ENCODE measurements at regions not wholly inside any gene's neighbourhood (a gene's known extent, or its start where the extent isn't known, plus 50 kb on each side); places are given as distances from the start of the nearest gene placed in this dataset.

GRCh38 chr13:50721672-50721992 lies 121.9 kb downstream of the DLEU7 start:
- Histone ChIP-seq H3K9me3 (no peaks in the 10 kb centered on the region), H3K36me3 (no peaks in the 10 kb centered on the region), H3K4me3 (no peak overlapping the region), H3K27me3 (no peaks in the 10 kb centered on the region), H3K4me1 (ENCODE audit: insufficient read depth) (no peaks in the 10 kb centered on the region), H3K27ac (no peak overlapping the region)
- WGBS, 3 donors = 89 to 97% (median 92%) methylated on average over 1 of the region's 1 CpG
- intact Hi-C loops (cut with DNase I) = no loop called here
- TF ChIP-seq EP300 (IDR thresholded peaks at IDR 0.05) = no peak
- no peak for TF ChIP-seq POLR2A (IDR thresholded peaks at IDR 0.05)
- no peak for TF ChIP-seq CTCF (IDR thresholded peaks at IDR 0.05)
- no peak for DNase-seq

GRCh38 chr13:50722440-50723125 lies 120.9 kb downstream of the DLEU7 start:
- Histone ChIP-seq H3K4me3 (no peak overlapping the region), H3K4me1 (ENCODE audit: insufficient read depth) (no peaks in the 10 kb centered on the region), H3K9me3 (no peaks in the 10 kb centered on the region), H3K27me3 (no peaks in the 10 kb centered on the region), H3K27ac (no peak overlapping the region), H3K36me3 (no peaks in the 10 kb centered on the region)
- no peak for TF ChIP-seq POLR2A (IDR thresholded peaks at IDR 0.05)
- no peak for TF ChIP-seq EP300 (IDR thresholded peaks at IDR 0.05)
- no peak for TF ChIP-seq CTCF (IDR thresholded peaks at IDR 0.05)
- WGBS, 3 donors = 61 to 80% (median 68%) methylated on average over 2 of the region's 2 CpGs
- DNase-seq = no peak
- intact Hi-C loops (cut with DNase I) = no loop called here

GRCh38 chr13:50724438-50724837 lies 119.1 kb downstream of the DLEU7 start:
- intact Hi-C loops (cut with DNase I) = no loop called here
- no peaks in the 10 kb centered on the region for H3K36me3 ChIP-seq
- no peak overlapping the region for H3K27ac ChIP-seq
- TF ChIP-seq POLR2A (IDR thresholded peaks at IDR 0.05) (no peak), CTCF (IDR thresholded peaks at IDR 0.05) (no peak), EP300 (IDR thresholded peaks at IDR 0.05) (no peak)
- WGBS, 3 donors = 81 to 84% (median 82%) methylated on average over 4 of the region's 4 CpGs
- H3K9me3 ChIP-seq = no peaks in the 10 kb centered on the region
- H3K4me3 ChIP-seq = no peak overlapping the region
- no peaks in the 10 kb centered on the region for H3K4me1 ChIP-seq (ENCODE audit: insufficient read depth)
- H3K27me3 ChIP-seq = no peaks in the 10 kb centered on the region
- DNase-seq = no peak

- intact Hi-C loops (cut with DNase I) = no loop called here
- 64 to 72% (median 65%) methylated on average over 5 of the region's 5 CpGs for WGBS, 3 donors
- no peaks in the 10 kb centered on the region for H3K9me3 ChIP-seq
- no peak for DNase-seq
- no peaks in the 10 kb centered on the region for H3K36me3 ChIP-seq
- TF ChIP-seq POLR2A (IDR thresholded peaks at IDR 0.05) = no peak
- TF ChIP-seq EP300 (IDR thresholded peaks at IDR 0.05) = no peak
- no peak for TF ChIP-seq CTCF (IDR thresholded peaks at IDR 0.05)
- H3K4me3 ChIP-seq = no peak overlapping the region
- no peak overlapping the region for H3K27ac ChIP-seq
- no peaks in the 10 kb centered on the region for H3K27me3 ChIP-seq
- no peaks in the 10 kb centered on the region for H3K4me1 ChIP-seq (ENCODE audit: insufficient read depth)
These were observed 118.6 kb downstream of the DLEU7 start for GRCh38 chr13:50724913-50725312.

Measured in ovary (tissue), 7 donors.